ENCODE measurements at regions not wholly inside any gene's neighbourhood (a gene's known extent, or its start where the extent isn't known, plus 50 kb on each side); places are given as distances from the start of the nearest gene placed in this dataset.
"Not testable (repeated sequence)": the region's sequence is repeated elsewhere in the genome, so short reads cannot be mapped to it uniquely, and the experiment has no call there.

GRCh38 chr7:91568138-91568537 lies 303.9 kb downstream of the FZD1 start:
- DNase-seq (ENCODE audit: low read depth): no peak

GRCh38 chr7:91569728-91570457 lies 305.7 kb downstream of the FZD1 start:
- DNase-seq (ENCODE audit: low read depth): no peak

- DNase-seq (ENCODE audit: low read depth): no peak
These were observed 306.3 kb downstream of the FZD1 start for GRCh38 chr7:91570560-91570959.

GRCh38 chr7:91571601-91572000 lies 307.4 kb downstream of the FZD1 start:
- DNase-seq (ENCODE audit: low read depth): no peak

GRCh38 chr7:91573405-91573804 lies 307.1 kb downstream of the MTERF1 start:
- no peak for DNase-seq (ENCODE audit: low read depth)

- not testable (repeated sequence) for DNase-seq (ENCODE audit: low read depth)
These were observed 304.0 kb downstream of the MTERF1 start for GRCh38 chr7:91576459-91576858.

DNA sequence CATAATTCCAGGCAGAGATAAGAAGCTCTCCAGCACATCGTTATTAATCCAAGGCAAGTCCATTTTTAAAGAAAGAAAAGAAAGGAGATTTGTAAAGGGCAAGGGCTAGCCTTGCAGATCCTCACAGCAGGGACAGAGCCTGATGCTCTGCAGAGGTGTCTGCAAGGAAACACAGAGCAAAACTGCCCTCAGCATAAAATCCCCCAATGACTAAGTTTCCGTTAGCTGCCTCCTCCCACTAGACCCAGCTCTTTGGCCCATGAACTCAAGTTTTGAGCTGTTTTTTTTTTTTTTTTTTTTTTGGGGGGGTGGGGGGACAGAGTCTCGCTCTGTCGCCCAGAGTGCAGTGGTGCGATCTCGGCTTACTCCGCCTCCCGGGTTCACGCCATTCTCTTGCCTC lies 300.7 kb downstream of the MTERF1 start:
- DNase-seq (ENCODE audit: low read depth): no peak

GRCh38 chr7:91582799-91583477 lies 297.6 kb downstream of the MTERF1 start:
- no peak for DNase-seq (ENCODE audit: low read depth)

- no peak for DNase-seq (ENCODE audit: low read depth)
These were observed 284.2 kb downstream of the MTERF1 start for GRCh38 chr7:91596287-91596686.

GRCh38 chr7:91598791-91599190 lies 281.7 kb downstream of the MTERF1 start:
- DNase-seq (ENCODE audit: low read depth): no peak

DNA sequence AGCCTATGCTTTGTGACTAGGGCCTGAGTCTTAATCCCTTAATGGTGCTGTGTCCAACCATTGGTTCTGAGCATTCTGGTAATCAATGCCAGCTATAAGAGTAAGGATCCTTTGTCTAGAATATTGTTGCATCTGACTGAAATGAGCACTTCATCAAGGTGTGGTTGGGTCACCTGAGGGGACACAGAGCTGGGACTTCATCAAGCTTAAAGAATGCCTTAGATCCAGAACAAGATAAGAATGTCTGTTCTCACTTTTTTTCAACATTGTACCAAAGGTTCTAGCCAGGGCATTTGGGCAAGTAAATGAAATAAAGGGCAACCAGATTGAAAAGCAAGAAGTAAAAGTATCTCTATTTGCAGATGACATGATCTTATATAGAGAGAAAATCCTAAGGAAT lies 280.4 kb downstream of the MTERF1 start:
- DNase-seq (ENCODE audit: low read depth): no peak

GRCh38 chr7:91603707-91604106 lies 276.8 kb downstream of the MTERF1 start:
- DNase-seq (ENCODE audit: low read depth): no peak

GRCh38 chr7:91608606-91609005 lies 271.9 kb downstream of the MTERF1 start:
- DNase-seq (ENCODE audit: low read depth): no peak

DNA sequence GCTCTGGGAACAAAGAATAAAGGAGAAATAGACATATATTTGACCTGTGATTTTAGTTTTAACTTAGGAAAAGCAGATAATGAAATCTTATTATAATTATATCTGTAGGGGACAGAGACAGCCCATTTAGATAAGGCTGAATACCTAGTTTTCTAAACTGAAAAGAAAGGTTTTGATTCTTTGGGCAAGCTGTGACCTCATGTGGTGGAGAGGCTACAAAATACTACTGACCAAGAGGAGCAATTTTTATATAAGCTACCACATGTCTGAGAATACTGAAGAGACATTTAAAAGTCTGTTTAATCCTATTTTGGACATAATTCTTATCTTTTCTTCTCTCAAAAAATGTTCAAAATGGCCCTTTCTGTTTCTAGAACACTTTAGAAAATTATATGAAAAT lies 271.0 kb downstream of the MTERF1 start:
- DNase-seq (ENCODE audit: low read depth): no peak

- DNase-seq (ENCODE audit: low read depth): no peak
These were observed 266.1 kb downstream of the MTERF1 start for GRCh38 chr7:91614431-91614830.

GRCh38 chr7:91618776-91619765 lies 261.4 kb downstream of the MTERF1 start:
- no peak for DNase-seq (ENCODE audit: low read depth)

GRCh38 chr7:91620827-91621226 lies 259.7 kb downstream of the MTERF1 start:
- no peak for DNase-seq (ENCODE audit: low read depth)

- DNase-seq (ENCODE audit: low read depth): not testable (repeated sequence)
These were observed 253.2 kb downstream of the MTERF1 start for GRCh38 chr7:91627324-91627723.

DNA sequence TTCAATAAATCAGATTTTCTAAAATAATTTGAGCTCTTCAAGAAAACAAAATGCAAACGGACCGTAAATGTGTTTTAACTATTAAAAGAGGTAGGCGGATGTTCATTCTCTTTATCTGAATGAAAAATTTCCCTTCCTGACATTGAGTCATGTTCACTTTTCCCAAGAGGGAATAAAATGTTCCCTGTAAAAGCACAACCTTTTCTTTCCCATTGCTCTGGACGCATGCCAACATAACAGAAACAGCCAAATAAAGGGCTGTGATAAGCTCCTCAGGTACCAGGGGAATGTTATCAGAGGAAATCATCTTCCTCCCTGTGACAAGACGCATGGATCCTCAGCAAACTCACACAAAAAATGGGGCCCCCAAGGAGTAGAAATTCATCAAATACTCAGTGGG lies 251.8 kb downstream of the MTERF1 start:
- DNase-seq (ENCODE audit: low read depth): no peak

GRCh38 chr7:91630581-91631380 lies 249.7 kb downstream of the MTERF1 start:
- no peak for DNase-seq (ENCODE audit: low read depth)

DNA sequence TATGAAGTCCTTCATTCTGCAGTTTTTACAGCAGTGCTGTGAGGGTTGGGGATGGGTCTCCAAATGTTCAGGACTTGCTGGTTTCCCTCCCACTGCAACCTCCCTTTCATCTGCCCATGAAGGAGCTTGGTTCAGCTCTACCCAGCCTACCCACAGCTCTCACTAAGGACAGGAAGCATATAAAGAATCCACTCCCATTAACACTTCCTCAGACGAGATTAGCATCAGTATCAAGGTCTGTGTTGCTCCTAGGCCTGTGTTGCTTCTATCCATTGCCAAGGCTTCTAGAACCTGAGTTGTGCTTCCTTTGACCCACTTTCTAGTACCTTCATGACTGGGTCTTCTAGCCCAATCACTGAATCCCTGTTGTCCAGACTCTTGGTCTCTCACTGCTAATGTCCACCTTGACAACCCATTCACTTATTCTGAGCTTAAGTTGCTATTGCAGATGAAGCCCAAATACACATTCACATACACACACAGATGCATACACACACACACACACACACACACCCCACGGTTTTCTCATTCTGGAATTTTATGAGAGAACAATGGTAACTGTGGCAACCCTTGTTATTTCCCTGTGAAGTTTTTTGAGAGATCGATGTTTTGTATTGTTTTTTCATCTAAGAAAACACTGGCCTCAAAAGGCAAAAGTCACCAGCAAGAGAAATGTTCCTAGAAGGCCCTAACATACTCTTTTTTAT lies 248.1 kb downstream of the MTERF1 start:
- DNase-seq (ENCODE audit: low read depth): no peak

All from fibroblast of the conjunctiva (primary cell).